ENCODE measurements at regions not wholly inside any gene's neighbourhood (a gene's known extent, or its start where the extent isn't known, plus 50 kb on each side); places are given as distances from the start of the nearest gene placed in this dataset.

GRCh38 chr5:62690421-62690820 is 111.8 kb downstream of the LRRC70 start:
- TF ChIP-seq CTCF (IDR thresholded peaks at IDR 0.05) (no peak), POLR2A (IDR thresholded peaks at IDR 0.05) (no peak), EP300 (IDR thresholded peaks at IDR 0.05) (no peak)

All from suprapubic skin (tissue), 3 donors.